HUES64 (cell line): ENCODE measurements at regions not wholly inside any gene's neighbourhood (a gene's known extent, or its start where the extent isn't known, plus 50 kb on each side); places are given as distances from the start of the nearest gene placed in this dataset.
A peak's percentile ranks its signal among the peaks of the same experiment; 100 is the strongest.
"Not testable (repeated sequence)": the region's sequence is repeated elsewhere in the genome, so short reads cannot be mapped to it uniquely, and the experiment has no call there.

Source experiments
- H3K27ac ChIP-seq: 2 replicates; pipeline ENCODE4 v1.7.0; 2013; ENCODE audit warnings: low read depth, low read length, inconsistent platforms
- H3K27me3 ChIP-seq: 2 replicates; pipeline ENCODE4 v1.6.1; 2013; ENCODE audit warnings: mild to moderate bottlenecking, low read length; ENCODE audit not compliant: insufficient read depth
- H3K36me3 ChIP-seq: 2 replicates; pipeline ENCODE4 v1.6.1; 2013; ENCODE audit warnings: mild to moderate bottlenecking, low read length; ENCODE audit not compliant: insufficient read depth
- H3K4me1 ChIP-seq: 2 replicates; pipeline ENCODE4 v1.6.1; 2013; ENCODE audit warnings: mild to moderate bottlenecking, low read length, moderate library complexity; ENCODE audit not compliant: insufficient read depth
- H3K4me3 ChIP-seq: 2 replicates; pipeline ENCODE4 v1.5.1; 2013; ENCODE audit warnings: mild to moderate bottlenecking, low read length, moderate library complexity
- H3K9ac ChIP-seq: 2 replicates; pipeline ENCODE4 v1.6.1; 2013; ENCODE audit warnings: mild to moderate bottlenecking, low read depth, low read length
- H3K9me3 ChIP-seq: 2 replicates; pipeline ENCODE4 v1.6.1; 2013; ENCODE audit warnings: low read depth, low read length; ENCODE audit not compliant: insufficient read depth
- WGBS: fragments of 150-250, 120-280 bp; methylation state at CpG from one replicate; pipeline ENCODE4 v1.1.7; 2013; ENCODE audit warnings: missing lambda C conversion rate; 5-methylcytosine and 5-hydroxymethylcytosine counted together

DNA sequence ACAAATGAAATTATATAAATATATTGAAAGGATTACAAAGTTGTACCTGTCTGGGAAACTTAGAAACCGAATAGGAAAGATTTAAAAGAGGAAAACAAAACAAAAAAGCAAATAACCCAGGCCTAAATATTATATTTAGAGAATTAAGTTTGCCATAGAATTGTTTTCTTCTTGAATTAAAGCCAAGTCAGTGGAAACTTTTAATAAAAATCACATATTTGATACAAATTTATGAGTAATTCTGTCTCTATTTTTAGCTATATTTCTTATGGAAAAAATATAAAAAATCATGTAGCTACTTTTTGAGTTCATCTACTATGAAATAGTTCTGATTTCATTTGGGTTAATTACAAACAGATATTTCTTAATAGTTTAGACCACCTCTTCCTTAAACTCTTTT is 470.2 kb upstream of the HSF2 start:
- H3K27me3 ChIP-seq, result no peaks in the 10 kb centered on the region
- no peak overlapping the region for H3K27ac ChIP-seq
- H3K9ac ChIP-seq, result no peak overlapping the region
- no peaks in the 10 kb centered on the region for H3K36me3 ChIP-seq
- H3K4me3 ChIP-seq, result no peak overlapping the region
- H3K9me3 ChIP-seq, result no peaks in the 10 kb centered on the region
- peaks cover 38% of the 10 kb centered on the region for H3K4me1 ChIP-seq
- no CpG with 5 or more reads among the region's 1 CpG for WGBS

- Histone ChIP-seq H3K4me1 (peaks cover 34% of the 10 kb centered on the region), H3K4me3 (0 out of 2 replicates have a peak overlapping the region, but pooled peaks have one; percentile 0), H3K36me3 (no peaks in the 10 kb centered on the region), H3K27me3 (no peaks in the 10 kb centered on the region), H3K9me3 (no peaks in the 10 kb centered on the region), H3K27ac (peak overlapping the region; percentile 64), H3K9ac (peak overlapping the region; percentile 10)
- WGBS, result 40% methylated on average over 11 of the region's 13 CpGs
Observed at GRCh38 chr6:121932076-121932991, 467.1 kb upstream of the HSF2 start.

DNA sequence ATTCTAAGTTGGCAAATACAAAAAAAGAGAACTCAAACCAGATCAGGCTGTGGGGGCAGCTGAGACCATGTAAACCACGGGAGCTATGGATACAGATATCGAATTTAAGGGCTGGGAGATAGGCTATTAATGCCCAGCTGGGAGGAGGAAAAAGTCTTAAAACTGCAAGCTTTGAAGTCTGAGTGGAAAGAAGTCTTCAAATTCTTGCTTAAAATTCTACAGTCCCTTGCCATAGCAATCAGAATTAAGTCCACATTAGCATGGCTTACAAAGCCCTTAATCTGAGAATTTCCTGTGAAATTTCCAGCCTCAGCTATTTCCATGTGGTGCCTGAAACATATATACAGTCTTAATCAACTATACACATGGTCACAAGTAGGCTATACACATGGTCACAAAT is 465.0 kb upstream of the HSF2 start:
- Histone ChIP-seq H3K9me3 (no peaks in the 10 kb centered on the region), H3K36me3 (no peaks in the 10 kb centered on the region)

DNA sequence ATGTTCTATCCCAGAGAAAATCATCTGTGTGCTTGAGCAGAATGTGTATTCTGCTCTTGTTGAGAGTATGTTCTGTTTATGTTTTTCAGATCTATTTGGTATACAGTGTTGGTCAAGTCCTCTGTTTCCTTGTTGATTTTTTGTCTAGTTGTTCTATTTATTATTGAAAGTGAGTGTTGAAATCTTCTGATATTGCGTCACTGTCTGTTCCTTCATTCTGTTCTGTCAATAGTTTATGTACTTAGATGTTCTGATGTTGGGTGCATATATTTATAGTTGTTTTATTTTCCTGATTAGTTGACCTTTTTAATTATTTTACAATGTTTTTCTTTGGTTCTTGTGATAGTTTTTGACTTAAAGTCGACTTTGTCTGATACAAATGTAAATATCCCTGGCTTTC is 458.7 kb upstream of the HSF2 start:
- Histone ChIP-seq H3K36me3 (no peaks in the 10 kb centered on the region), H3K9me3 (no peaks in the 10 kb centered on the region), H3K27ac (no peak overlapping the region), H3K4me3 (no peak overlapping the region), H3K9ac (no peak overlapping the region), H3K4me1 (no peaks in the 10 kb centered on the region), H3K27me3 (no peaks in the 10 kb centered on the region)
- WGBS, result 100% methylated on average over 1 of the region's 2 CpGs

More for the DNA sequence above, 465.0 kb upstream of the HSF2 start:
- Histone ChIP-seq H3K4me3 (no peak overlapping the region), H3K4me1 (peaks cover 34% of the 10 kb centered on the region), H3K27me3 (no peaks in the 10 kb centered on the region), H3K9ac (no peak overlapping the region), H3K27ac (no peak overlapping the region)
- WGBS, result 70% methylated on average over 2 of the region's 2 CpGs

GRCh38 chr6:121944354-121944753 is 455.1 kb upstream of the HSF2 start:
- no peak overlapping the region for H3K4me3 ChIP-seq
- H3K9me3 ChIP-seq, result no peaks in the 10 kb centered on the region
- H3K4me1 ChIP-seq, result no peaks in the 10 kb centered on the region
- H3K9ac ChIP-seq, result no peak overlapping the region
- no CpG with 5 or more reads among the region's 1 CpG for WGBS
- H3K27me3 ChIP-seq, result no peaks in the 10 kb centered on the region
- H3K36me3 ChIP-seq, result no peaks in the 10 kb centered on the region
- H3K27ac ChIP-seq, result no peak overlapping the region

GRCh38 chr6:121951123-121951522 is 448.3 kb upstream of the HSF2 start:
- Histone ChIP-seq H3K9ac (no peak overlapping the region), H3K27me3 (no peaks in the 10 kb centered on the region), H3K36me3 (no peaks in the 10 kb centered on the region), H3K4me3 (no peak overlapping the region), H3K9me3 (no peaks in the 10 kb centered on the region; the same call in 1 of the 2 replicates), H3K4me1 (no peaks in the 10 kb centered on the region), H3K27ac (no peak overlapping the region)
- 90% methylated on average over 4 of the region's 4 CpGs for WGBS

- no peaks in the 10 kb centered on the region for H3K36me3 ChIP-seq
- no peaks in the 10 kb centered on the region for H3K27me3 ChIP-seq
- H3K27ac ChIP-seq, result no peak overlapping the region
- no peaks in the 10 kb centered on the region for H3K4me1 ChIP-seq
- 90% methylated on average over 5 of the region's 5 CpGs for WGBS
- no peaks in the 10 kb centered on the region; the same call in 1 of the 2 replicates for H3K9me3 ChIP-seq
- no peak overlapping the region for H3K4me3 ChIP-seq
- no peak overlapping the region for H3K9ac ChIP-seq
Observed at GRCh38 chr6:121951918-121952379, 447.5 kb upstream of the HSF2 start.

- not testable (repeated sequence) for H3K27me3 ChIP-seq, H3K9me3 ChIP-seq, H3K4me3 ChIP-seq, H3K27ac ChIP-seq, H3K9ac ChIP-seq, H3K4me1 ChIP-seq, H3K36me3 ChIP-seq
- WGBS, result 89% methylated on average over 2 of the region's 2 CpGs
Observed at GRCh38 chr6:121955401-121955800, 444.1 kb upstream of the HSF2 start.

DNA sequence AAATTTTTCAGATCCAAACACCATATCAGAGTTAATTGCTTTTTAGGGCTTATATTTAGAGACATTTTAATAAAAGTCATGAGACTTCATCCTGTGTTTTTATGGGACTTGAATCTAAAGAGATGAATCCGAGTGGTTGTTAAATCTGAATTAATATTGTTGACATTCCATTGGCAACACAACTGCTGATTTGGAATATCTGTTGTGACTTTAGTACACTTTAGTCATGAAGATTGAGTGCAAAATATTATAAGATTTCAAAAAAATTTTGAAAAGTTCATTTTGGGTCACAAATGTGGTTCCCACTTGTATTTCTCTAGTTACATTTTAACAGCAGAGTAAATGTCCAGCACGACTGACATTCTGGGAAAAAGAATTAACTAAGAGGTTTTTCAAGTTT is 442.7 kb upstream of the HSF2 start:
- H3K27me3 ChIP-seq, result no peaks in the 10 kb centered on the region
- WGBS, result 100% methylated on average over 2 of the region's 2 CpGs
- no peak overlapping the region for H3K4me3 ChIP-seq
- H3K27ac ChIP-seq, result no peak overlapping the region
- H3K36me3 ChIP-seq, result no peaks in the 10 kb centered on the region
- H3K9me3 ChIP-seq, result no peaks in the 10 kb centered on the region; the same call in 1 of the 2 replicates
- H3K9ac ChIP-seq, result no peak overlapping the region
- H3K4me1 ChIP-seq, result no peaks in the 10 kb centered on the region

- no peak overlapping the region for H3K4me3 ChIP-seq
- 91% methylated on average over 5 of the region's 5 CpGs for WGBS
- no peak overlapping the region for H3K27ac ChIP-seq
- no peaks in the 10 kb centered on the region for H3K4me1 ChIP-seq
- H3K36me3 ChIP-seq, result no peaks in the 10 kb centered on the region
- no peaks in the 10 kb centered on the region for H3K27me3 ChIP-seq
- H3K9ac ChIP-seq, result no peak overlapping the region
- no peaks in the 10 kb centered on the region; the same call in 1 of the 2 replicates for H3K9me3 ChIP-seq
Observed at GRCh38 chr6:121959501-121959900, 440.0 kb upstream of the HSF2 start.

DNA sequence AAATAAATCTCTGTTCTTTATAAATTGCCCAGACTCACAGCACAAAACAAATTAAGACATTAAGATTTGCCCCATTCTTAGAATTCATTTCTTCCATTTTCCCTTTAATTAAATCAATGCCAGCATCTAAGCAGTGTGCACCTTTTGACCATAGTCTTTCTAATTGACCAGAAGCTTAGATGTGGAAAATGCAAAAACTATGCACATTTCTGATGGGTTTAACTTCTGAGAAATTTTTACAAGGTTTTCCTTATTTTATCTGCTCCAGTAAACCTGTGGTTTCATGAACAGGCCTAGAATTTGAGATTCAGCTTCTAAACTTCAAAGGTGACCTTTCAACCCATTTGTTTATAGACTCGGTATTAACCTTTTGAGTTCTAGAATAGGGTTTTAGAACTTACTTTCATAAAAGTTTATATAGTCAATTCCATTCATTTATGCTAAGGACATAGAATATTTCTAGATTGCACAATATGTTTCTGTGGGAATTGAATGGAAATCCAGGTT is 437.8 kb upstream of the HSF2 start:
- no peaks in the 10 kb centered on the region for H3K27me3 ChIP-seq
- H3K36me3 ChIP-seq, result no peaks in the 10 kb centered on the region
- no peaks in the 10 kb centered on the region for H3K4me1 ChIP-seq
- H3K4me3 ChIP-seq, result no peak overlapping the region
- no peak overlapping the region for H3K27ac ChIP-seq
- H3K9me3 ChIP-seq, result no peaks in the 10 kb centered on the region
- no peak overlapping the region for H3K9ac ChIP-seq
- no CpG with 5 or more reads among the region's 1 CpG for WGBS
